Stimulated activated CD4-positive, alpha-beta T cell treated with anti-CD3 and anti-CD28 coated beads, Interleukin-1b, Interleukin-23, amount 100 ng/mL, for 24 hours (primary cell): ENCODE measurements at regions not wholly inside any gene's neighbourhood (a gene's known extent, or its start where the extent isn't known, plus 50 kb on each side); places are given as distances from the start of the nearest gene placed in this dataset.
"Not testable (repeated sequence)": the region's sequence is repeated elsewhere in the genome, so short reads cannot be mapped to it uniquely, and the experiment has no call there.

Experiments
- DNase-seq, 4 experiments: peaks; one replicate each; pipeline ENCODE4 v3.0.0-alpha.2; 2020; ENCODE audit warnings: low read depth in 4 of 4, low spot score in 1 of 4

- DNase-seq: no peak
These were observed 379.5 kb upstream of the DPH6 start for GRCh38 chr15:35925275-35926006.

GRCh38 chr15:35926007-35926380, 380.0 kb upstream of the DPH6 start:
- no peak for DNase-seq

DNA sequence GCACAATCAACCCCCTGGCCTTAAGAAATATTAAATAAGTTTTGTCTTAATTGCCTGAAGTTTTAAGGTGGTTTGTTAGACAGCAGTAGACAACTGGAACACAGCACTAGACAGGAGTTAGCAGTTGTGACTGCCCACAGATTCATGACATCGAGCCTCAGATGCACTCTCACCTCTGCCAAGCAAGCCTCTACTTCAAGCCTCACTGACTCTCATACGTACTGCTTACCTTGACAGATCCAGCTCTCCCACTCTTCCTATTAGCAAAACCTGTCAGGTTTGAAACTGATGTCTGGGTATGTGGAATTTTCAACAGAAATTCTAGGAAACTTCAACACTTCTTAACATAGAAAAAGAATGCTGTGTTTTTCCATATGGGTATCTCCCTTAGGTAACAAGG, 382.9 kb upstream of the DPH6 start:
- no peak for DNase-seq

DNA sequence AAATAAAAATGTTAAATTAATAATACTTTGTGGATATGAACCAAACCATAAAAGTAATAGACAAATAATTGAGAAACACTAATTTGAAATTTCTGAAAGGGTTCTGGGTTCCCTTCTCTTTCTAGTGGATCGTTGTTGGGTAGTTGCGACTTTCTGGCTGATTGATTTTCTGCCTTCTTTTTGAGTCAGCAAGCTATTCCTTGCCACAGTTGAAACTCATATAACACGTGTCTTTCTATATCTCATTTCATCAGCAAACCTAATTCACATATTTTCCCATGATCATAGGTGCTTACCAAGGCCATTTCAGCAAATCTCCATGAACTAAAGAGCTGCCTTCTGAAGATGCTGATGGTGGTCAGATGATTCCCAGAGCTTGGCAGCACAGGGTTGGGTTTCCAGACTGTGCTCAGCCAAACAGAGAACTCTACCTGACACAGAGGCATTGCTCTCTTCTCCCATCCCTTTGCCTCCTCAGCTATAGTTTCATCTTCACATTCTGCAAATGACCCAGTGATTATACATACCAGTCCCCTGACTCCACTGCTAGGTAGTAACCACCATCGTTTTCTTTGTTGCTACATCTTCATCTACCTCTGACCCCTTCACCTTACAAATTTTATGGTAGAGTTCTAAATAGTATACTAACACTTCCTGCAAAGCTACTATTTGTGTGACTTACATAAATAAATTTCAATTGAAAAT, 383.9 kb upstream of the DPH6 start:
- DNase-seq: no peak

DNA sequence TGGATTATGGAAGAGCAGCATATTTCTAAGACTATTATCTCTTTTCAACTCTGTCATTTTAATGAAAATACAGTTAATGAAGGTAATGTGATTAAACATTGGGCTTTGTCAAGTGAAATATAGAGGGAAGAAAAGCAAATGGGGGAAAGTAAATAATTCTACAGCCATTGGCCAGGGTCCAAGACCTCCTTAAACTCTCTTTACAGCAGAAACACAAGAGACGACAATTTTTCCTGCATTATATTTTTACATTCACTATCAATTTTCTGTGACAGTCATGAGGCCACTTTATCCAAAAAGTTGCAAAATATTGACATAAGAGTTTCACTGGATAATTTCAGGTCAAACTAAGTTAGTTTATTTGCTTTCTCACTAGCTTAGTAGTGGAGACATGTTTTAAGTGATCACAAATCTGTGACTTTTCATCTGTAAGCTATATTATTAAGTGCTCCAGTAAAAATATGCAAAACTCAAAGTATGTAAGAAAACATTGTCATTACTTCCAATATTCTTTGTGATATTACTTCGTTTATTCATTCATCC, 385.9 kb upstream of the DPH6 start:
- no peak for DNase-seq

DNA sequence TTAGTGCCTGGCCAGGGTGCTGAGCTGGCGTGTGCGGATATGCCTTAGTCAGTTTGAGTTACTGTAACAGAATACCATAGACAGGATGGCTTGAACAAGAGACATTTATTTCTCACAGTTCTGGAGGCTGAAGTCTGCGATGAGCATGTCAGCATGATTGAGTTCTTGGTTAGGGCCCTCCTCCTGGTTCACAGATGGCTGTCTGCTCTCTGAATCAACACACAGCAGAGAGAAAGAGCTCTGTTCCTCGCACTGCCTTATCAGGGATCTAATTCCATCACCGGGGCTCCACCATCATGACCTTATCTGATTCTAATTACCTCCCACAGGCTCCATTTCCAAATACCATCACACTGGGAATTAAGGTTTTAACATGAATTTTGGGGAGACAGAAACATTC, 386.6 kb upstream of the DPH6 start:
- no peak for DNase-seq

DNA sequence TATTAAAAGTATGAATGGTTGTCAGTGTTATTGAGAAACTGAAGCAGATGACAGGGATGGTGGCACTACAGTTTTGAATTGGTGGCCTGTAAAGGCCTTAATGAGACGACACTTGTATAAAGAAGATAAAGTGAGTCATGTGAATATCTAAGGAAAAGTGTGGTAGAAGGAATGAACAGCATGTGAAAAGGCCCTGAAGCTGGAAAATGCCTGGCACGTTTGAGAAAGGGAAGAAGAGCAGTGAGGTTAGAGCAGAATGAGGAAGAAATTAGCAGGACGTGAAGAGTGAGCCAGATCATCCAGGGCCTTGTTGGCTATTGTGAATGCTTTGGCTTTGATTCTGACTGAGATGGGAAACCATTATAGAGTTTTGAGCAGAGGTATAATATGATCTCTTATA, 387.6 kb upstream of the DPH6 start:
- DNase-seq: no peak

DNA sequence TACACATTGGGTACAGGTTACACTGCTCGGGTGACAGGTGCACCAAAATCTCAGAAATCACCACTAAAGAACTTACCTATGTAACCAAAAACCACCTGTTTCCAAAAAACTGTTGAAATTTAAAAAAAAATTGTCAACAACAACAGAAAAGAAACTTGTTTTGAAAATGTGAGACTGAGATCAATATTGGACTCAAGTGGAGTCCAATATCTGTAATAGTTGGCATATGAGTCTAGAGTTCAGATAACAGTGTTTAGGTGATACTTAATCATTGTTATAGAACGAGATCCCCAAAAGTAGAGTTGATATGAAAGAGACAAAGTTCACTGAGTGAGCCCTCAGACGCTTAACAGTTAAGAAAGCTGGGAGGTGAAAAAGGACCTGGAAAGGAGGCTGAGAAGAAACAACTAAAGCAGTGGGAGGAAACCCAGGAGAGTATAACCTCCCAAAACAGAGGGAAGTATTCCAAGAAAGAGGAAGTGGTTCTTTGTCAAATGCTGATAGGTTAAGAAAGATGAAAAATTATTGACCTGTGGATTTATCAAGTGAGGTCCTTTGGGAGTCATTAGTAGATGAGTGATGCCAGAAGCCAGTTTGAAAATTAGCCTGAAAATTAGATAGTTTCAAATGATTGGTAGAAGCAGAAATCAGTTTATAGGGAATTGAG, 388.6 kb upstream of the DPH6 start:
- DNase-seq: no peak

- DNase-seq: no peak
These were observed 390.3 kb upstream of the DPH6 start for GRCh38 chr15:35936284-35936683.

DNA sequence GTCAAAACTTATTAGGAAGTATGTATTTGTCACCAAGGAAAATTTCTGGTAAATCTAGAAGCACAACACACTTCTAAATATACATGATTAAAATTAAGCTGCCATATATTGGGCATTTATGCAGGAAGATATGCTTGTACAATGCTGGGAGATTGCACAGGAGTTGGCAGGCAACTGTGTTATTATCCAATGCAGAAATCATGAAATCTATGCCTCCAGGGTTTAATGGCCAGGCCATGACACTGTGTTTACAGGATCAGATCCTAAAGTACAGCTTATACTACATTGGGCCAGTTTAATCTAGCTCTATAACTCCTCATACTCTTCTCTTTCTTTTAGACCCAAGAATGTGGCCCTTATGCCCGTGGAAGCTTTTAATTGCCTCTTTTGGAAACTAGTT, 391.4 kb upstream of the DPH6 start:
- no peak for DNase-seq

DNA sequence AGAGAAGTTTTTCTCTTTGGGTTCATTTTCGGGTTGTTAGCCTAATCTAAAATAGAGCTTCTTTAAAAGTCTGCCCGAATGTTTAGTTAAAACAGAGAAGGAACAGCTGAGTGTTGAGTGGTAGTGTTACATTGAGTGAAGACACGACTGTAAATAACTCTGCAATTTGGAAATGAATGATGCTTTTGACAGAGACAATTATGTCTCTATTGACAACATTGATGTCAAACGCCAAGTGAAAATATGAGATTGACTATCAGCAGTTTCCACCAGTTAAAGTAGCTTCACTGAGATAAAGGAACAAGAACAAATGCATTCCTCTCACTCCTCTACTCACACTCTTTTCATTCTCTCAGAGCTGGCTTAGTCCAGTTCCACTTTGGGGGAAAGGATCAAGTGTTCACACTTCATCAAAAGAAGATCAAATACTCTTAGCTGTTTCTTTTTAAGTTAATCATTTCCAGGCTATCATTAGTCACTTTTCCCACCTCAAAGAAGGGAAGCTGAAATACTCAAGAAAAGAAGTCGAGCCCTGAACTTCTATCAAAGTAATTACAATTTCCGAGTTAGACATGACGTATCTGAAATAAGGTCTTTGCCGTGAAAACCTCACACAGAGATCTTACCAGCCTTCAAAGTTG, 399.1 kb upstream of the DPH6 start:
- no peak for DNase-seq

DNA sequence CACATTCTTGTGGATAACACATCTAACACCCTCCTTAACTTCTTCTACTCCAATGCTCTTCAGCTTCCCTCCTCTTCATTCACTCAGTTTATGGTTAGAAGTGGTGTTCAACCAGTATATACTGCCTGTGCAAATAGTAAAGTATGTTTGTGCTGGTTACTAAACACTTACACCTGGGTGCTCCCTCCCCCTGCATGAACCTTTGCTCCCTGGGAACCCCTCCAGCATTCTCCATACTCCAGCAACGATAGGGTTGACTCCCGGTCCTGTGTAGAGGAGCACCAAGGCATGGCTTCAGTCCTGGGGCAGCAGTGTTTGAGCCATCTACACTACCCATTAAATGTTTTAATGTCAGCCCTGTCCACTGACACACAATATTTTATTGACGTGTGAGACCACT, 407.5 kb upstream of the DPH6 start:
- no peak for DNase-seq

- no peak for DNase-seq
These were observed 410.1 kb upstream of the DPH6 start for GRCh38 chr15:35956056-35956455.

- no peak for DNase-seq
These were observed 412.1 kb upstream of the DPH6 start for GRCh38 chr15:35958021-35958420.

DNA sequence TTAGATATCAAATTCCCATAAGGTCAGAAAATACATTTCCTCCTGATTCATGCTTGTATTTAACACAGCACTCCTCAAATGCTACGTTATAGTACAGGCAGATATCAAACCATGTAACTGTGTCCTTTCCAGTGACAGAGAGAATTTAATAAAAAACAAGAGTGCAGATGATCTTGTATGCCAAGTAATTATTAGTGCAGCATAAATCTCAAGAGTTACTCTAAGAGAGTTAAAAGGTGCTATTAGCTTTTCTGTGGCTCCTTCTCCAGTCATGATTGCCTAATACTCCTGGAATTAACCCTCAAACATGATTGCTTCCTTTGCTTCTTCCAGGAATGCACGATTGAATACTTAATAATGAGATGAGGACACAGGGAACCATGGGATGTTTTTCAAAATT, 413.0 kb upstream of the DPH6 start:
- DNase-seq: no peak

GRCh38 chr15:35963326-35963725, 417.4 kb upstream of the DPH6 start:
- DNase-seq: no peak

GRCh38 chr15:35966781-35967180, 420.8 kb upstream of the DPH6 start:
- no peak for DNase-seq

DNA sequence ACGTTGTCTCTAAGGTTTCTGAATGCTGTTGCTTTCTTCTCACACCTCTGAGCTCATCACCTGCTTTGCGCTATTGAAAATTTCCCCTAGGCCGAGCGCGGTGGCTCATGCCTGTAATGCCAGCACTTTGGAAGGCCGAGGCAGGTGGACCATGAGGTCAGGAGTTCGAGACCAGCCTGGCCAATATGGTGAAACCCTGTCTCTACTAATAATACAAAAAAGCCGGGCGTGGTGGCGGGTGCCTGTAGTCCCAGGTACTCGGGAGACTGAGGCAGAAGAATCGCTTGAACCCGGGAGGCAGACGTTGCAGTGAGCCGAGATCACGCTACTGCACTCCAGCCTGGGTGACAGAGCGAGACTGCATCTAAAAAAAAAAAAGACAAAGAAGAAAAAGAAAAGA, 422.0 kb upstream of the DPH6 start:
- not testable (repeated sequence) for DNase-seq

DNA sequence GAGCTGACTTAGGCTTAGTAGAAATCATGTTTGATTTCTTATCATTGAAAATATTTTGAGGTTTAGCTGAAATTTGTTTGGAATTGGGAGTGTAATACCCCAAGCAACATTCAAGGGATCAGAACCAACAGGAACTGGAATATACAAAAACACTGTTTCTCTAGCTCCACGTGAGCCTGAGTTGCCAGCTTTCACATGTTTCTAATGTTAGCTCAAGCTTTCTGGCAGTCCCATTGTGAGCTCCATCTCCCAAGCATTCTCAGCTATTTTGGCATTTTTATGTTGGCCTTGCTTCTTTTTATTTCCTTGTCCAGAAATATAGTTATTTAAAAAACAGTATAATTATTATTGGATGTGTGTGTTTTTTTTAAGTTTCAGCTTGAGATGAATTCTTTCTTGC, 427.1 kb upstream of the DPH6 start:
- DNase-seq: no peak

GRCh38 chr15:35974052-35974451, 428.1 kb upstream of the DPH6 start:
- no peak for DNase-seq

- DNase-seq: no peak
These were observed 430.0 kb upstream of the DPH6 start for GRCh38 chr15:35975941-35976340.

- no peak for DNase-seq
These were observed 433.6 kb upstream of the DPH6 start for GRCh38 chr15:35979608-35980007.
